PC-3 (cell line): ENCODE measurements at regions not wholly inside any gene's neighbourhood (a gene's known extent, or its start where the extent isn't known, plus 50 kb on each side); places are given as distances from the start of the nearest gene placed in this dataset.

Source experiments
- ATAC-seq: fragments of 200-7000 bp; cut with Tn5 transposase; 2 replicates; pipeline ENCODE4 v1.9.1; 2020; ENCODE audit warnings: mild to moderate bottlenecking, moderate library complexity
- BruUV-seq: library from RNA; stranded (reverse); fragments of 400-500 nt; replicated peaks from 2 replicates; lab custom pipeline; 2021; lab: Mats Ljungman, UMichigan
- CTCF ChIA-PET: fragments of 300-600 bp; sonication (Branson Sonifier 250); formaldehyde crosslinking; loops from one replicate; lab custom pipeline; 2022; ENCODE audit warnings: antibody characterized with exemption; lab: Charles Lee
- POLR2A ChIA-PET: fragments of 300-600 bp; sonication (Branson Sonifier 250); formaldehyde crosslinking; loops from one replicate; lab custom pipeline; 2022; ENCODE audit warnings: antibody characterized with exemption; ENCODE audit not compliant: unreplicated experiment; lab: Charles Lee
- DNase-seq: peaks from one replicate; pipeline ENCODE4 v3.0.0-alpha.2; 2015
- H2AFZ ChIP-seq: fragments of 300-600 bp; sonication (generic); 2 replicates; pipeline ENCODE4 v1.6.0; 2016; ENCODE audit warnings: antibody characterized with exemption, low read length
- H3F3A ChIP-seq: fragments of 300-600 bp; sonication (generic); one replicate; pipeline ENCODE4 v1.6.0; 2017; ENCODE audit warnings: antibody characterized with exemption, low read length, control low read depth, mild to moderate bottlenecking; ENCODE audit not compliant: unreplicated experiment
- H3K27ac ChIP-seq: fragments of 300-600 bp; sonication (generic); 2 replicates; pipeline ENCODE4 v1.5.1; 2016; ENCODE audit warnings: mild to moderate bottlenecking, low read length
- H3K27me3 ChIP-seq: fragments of 300-600 bp; sonication (generic); 2 replicates; pipeline ENCODE4 v1.6.1; 2016; ENCODE audit warnings: low read length, mixed read lengths
- H3K36me3 ChIP-seq: fragments of 300-600 bp; sonication (generic); 2 replicates; pipeline ENCODE4 v1.6.1; 2016; ENCODE audit warnings: low read depth, mixed run types, low read length, mixed read lengths
- H3K4me1 ChIP-seq: fragments of 300-600 bp; sonication (generic); 2 replicates; pipeline ENCODE4 v1.5.1; 2016; ENCODE audit warnings: low read length; ENCODE audit not compliant: insufficient read depth
- H3K4me2 ChIP-seq: fragments of 300-600 bp; sonication (generic); 2 replicates; pipeline ENCODE4 v1.6.0; 2016; ENCODE audit warnings: low read length
- H3K4me3 ChIP-seq: fragments of 300-600 bp; sonication (generic); 2 replicates; pipeline ENCODE4 v1.5.1; 2016; ENCODE audit warnings: mild to moderate bottlenecking, low read length, mixed read lengths
- H3K79me2 ChIP-seq: fragments of 300-600 bp; sonication (generic); 2 replicates; pipeline ENCODE4 v1.6.1; 2017; ENCODE audit warnings: low read length, mixed read lengths
- H3K9ac ChIP-seq: fragments of 300-600 bp; sonication (generic); 2 replicates; pipeline ENCODE4 v1.6.0; 2016; ENCODE audit warnings: mild to moderate bottlenecking, low read length
- H3K9me2 ChIP-seq: fragments of 300-600 bp; sonication (generic); replicated peaks from 2 replicates; pipeline ENCODE4 v1.6.1; 2016; ENCODE audit warnings: mixed run types, low read length, mixed read lengths
- H3K9me3 ChIP-seq: fragments of 300-600 bp; sonication (generic); 2 replicates; pipeline ENCODE4 v1.6.1; 2016; ENCODE audit warnings: low read length, mixed read lengths
- H4K20me1 ChIP-seq: fragments of 300-600 bp; sonication (generic); 2 replicates; pipeline ENCODE4 v1.6.1; 2016; ENCODE audit warnings: low read length, mixed read lengths
- CTCF ChIP-seq: fragments of 300-600 bp; sonication (generic); conservative IDR thresholded peaks from 2 replicates; pipeline ENCODE4 v1.5.1; 2017; ENCODE audit warnings: antibody characterized with exemption, low read depth, mild to moderate bottlenecking, low read length
- EZH2 ChIP-seq: fragments of 300-600 bp; sonication (generic); IDR thresholded peaks from one replicate; pipeline ENCODE4 v1.6.1; 2017; ENCODE audit warnings: antibody characterized with exemption, mild to moderate bottlenecking, low read length; ENCODE audit not compliant: unreplicated experiment
- EZH2phosphoT487 ChIP-seq: fragments of 300-600 bp; sonication (generic); IDR thresholded peaks from 2 replicates; pipeline ENCODE4 v1.6.1; 2018; ENCODE audit warnings: mild to moderate bottlenecking, antibody characterized with exemption, low read length, borderline replicate concordance
- intact Hi-C: fragments of 100-400 bp; cut with micrococcal nuclease; formaldehyde crosslinking; loops from 2 replicates; pipeline ENCODE4 v1.9.0; 2023

GRCh38 chr6:94227741-94228140 lies 808.4 kb upstream of the EPHA7 start:
- DNase-seq (no peak), ATAC-seq (no peak)
- Histone ChIP-seq H4K20me1 (no peaks in the 10 kb centered on the region), H3K79me2 (no peaks in the 10 kb centered on the region), H3K9me3 (no peaks in the 10 kb centered on the region), H3K27ac (no peak overlapping the region), H2AFZ (no peak overlapping the region), H3K4me1 (no peaks in the 10 kb centered on the region), H3K4me2 (no peak overlapping the region), H3K27me3 (no peaks in the 10 kb centered on the region), H3K4me3 (no peak overlapping the region), H3F3A (no peaks in the 10 kb centered on the region), H3K9ac (no peak overlapping the region), H3K9me2 (no peaks in the 10 kb centered on the region), H3K36me3 (no peaks in the 10 kb centered on the region)
- ChIA-PET CTCF (no interaction called here), POLR2A (no interaction called here)
- intact Hi-C loops, result no loop called here
- BruUV-seq, result no TSS peak
- TF ChIP-seq CTCF, result no peak
- TF ChIP-seq EZH2phosphoT487, result no peak
- no peak for TF ChIP-seq EZH2

GRCh38 chr6:94217836-94218235 lies 798.5 kb upstream of the EPHA7 start:
- H3K4me2 ChIP-seq, result no peak overlapping the region
- no TSS peak for BruUV-seq
- no peak overlapping the region for H3K27ac ChIP-seq
- H3K27me3 ChIP-seq, result no peaks in the 10 kb centered on the region
- CTCF ChIA-PET, result no interaction called here
- no peaks in the 10 kb centered on the region for H3K4me1 ChIP-seq
- H3K9me3 ChIP-seq, result no peaks in the 10 kb centered on the region
- POLR2A ChIA-PET, result no interaction called here
- H3K9ac ChIP-seq, result no peak overlapping the region
- intact Hi-C loops, result no loop called here
- DNase-seq (no peak), ATAC-seq (no peak)
- no peaks in the 10 kb centered on the region for H3K79me2 ChIP-seq
- no peak overlapping the region for H2AFZ ChIP-seq
- H3K9me2 ChIP-seq, result no peaks in the 10 kb centered on the region
- H3K36me3 ChIP-seq, result no peaks in the 10 kb centered on the region
- no peaks in the 10 kb centered on the region for H4K20me1 ChIP-seq
- H3K4me3 ChIP-seq, result no peak overlapping the region
- TF ChIP-seq EZH2 (no peak), CTCF (no peak), EZH2phosphoT487 (no peak)
- no peaks in the 10 kb centered on the region for H3F3A ChIP-seq

GRCh38 chr6:94215552-94215951 lies 796.2 kb upstream of the EPHA7 start:
- no peaks in the 10 kb centered on the region for H3K4me1 ChIP-seq
- POLR2A ChIA-PET, result no interaction called here
- no peaks in the 10 kb centered on the region for H4K20me1 ChIP-seq
- H3K9ac ChIP-seq, result no peak overlapping the region
- no TSS peak for BruUV-seq
- H3K4me3 ChIP-seq, result no peak overlapping the region
- DNase-seq (no peak), ATAC-seq (no peak)
- H3K4me2 ChIP-seq, result no peak overlapping the region
- no peaks in the 10 kb centered on the region for H3K9me3 ChIP-seq
- CTCF ChIA-PET, result no interaction called here
- no peak overlapping the region for H3K27ac ChIP-seq
- H3K79me2 ChIP-seq, result no peaks in the 10 kb centered on the region
- TF ChIP-seq EZH2phosphoT487 (no peak), EZH2 (no peak), CTCF (no peak)
- H3K9me2 ChIP-seq, result no peaks in the 10 kb centered on the region
- H3K27me3 ChIP-seq, result no peaks in the 10 kb centered on the region
- H2AFZ ChIP-seq, result no peak overlapping the region
- H3F3A ChIP-seq, result no peaks in the 10 kb centered on the region
- intact Hi-C loops, result no loop called here
- no peaks in the 10 kb centered on the region for H3K36me3 ChIP-seq
